GM23338 (cell line): ENCODE measurements at regions not wholly inside any gene's neighbourhood (a gene's known extent, or its start where the extent isn't known, plus 50 kb on each side); places are given as distances from the start of the nearest gene placed in this dataset.

Experiments
- CTCF ChIP-seq, 2 experiments: fragments of 200-600 bp in 1 of 2; sonication (generic) in 1 of 2; conservative IDR thresholded peaks; 2 replicates each; pipeline versions ENCODE4 v1.5.1 to v1.6.1; 2016 to 2017; ENCODE audit warnings: antibody characterized with exemption in 2 of 2, low read depth in 2 of 2, mild to moderate bottlenecking in 2 of 2, moderate library complexity in 1 of 2
- EZH2 ChIP-seq: fragments of 200-600 bp; sonication (generic); IDR thresholded peaks from one replicate; pipeline ENCODE4 v1.8.0; 2017; ENCODE audit warnings: antibody characterized with exemption, mild to moderate bottlenecking, low read depth; ENCODE audit not compliant: unreplicated experiment
- EZH2phosphoT487 ChIP-seq: fragments of 200-600 bp; sonication (generic); IDR thresholded peaks from one replicate; pipeline ENCODE4 v1.8.1; 2018; ENCODE audit warnings: antibody characterized with exemption; ENCODE audit not compliant: unreplicated experiment
- POLR2AphosphoS5 ChIP-seq: IDR thresholded peaks from 2 replicates; pipeline ENCODE4 v1.6.1; 2016; ENCODE audit warnings: antibody characterized with exemption, low read depth
- ZNF331 ChIP-seq: fragments of 250-450 bp; sonication (Bioruptor Pico); IDR thresholded peaks from 2 replicates; pipeline ENCODE4 v1.5.0; 2020; ENCODE audit warnings: low read depth, mild to moderate bottlenecking, moderate library complexity

- no peak for TF ChIP-seq CTCF (conservative IDR thresholded peaks at IDR 0.05; ENCODE audit: low read depth in 2 of 2)
- no peak for TF ChIP-seq POLR2AphosphoS5
- TF ChIP-seq EZH2, result no peak
- TF ChIP-seq EZH2phosphoT487, result no peak
- TF ChIP-seq ZNF331, result no peak
These were observed 214.2 kb upstream of the ETAA1 start for GRCh38 chr2:67182884-67183283.
